ENCODE measurements at regions not wholly inside any gene's neighbourhood (a gene's known extent, or its start where the extent isn't known, plus 50 kb on each side); places are given as distances from the start of the nearest gene placed in this dataset.

DNA sequence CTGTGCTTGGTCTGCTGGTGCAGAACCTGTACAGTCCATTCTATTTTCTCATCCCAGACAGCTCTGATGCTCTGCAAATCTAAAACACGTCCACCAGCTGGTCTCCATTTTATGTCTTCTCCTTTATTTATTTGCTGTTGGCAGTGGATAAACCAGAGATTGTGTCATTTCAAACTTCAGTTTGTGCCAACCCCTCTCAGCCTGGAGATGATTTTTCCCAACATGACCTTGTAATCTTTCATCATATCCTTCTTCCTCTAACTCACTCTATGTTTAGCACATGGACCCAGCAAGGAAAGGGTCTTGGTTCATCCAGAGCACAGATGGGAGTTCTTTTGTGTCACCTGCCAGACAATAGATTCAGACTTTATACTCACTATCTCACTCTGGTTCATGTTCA, 273.2 kb downstream of the MTX2 start:
- Histone ChIP-seq H3K4me3 (ENCODE audit: low read depth, low read length) (no peak overlapping the region), H3K36me3 (ENCODE audit: control insufficient read depth, insufficient read depth, low read length) (no peaks in the 10 kb centered on the region), H3K4me1 (no peaks in the 10 kb centered on the region), H3K9me3 (no peaks in the 10 kb centered on the region), H3K27me3 (replicated peaks; ENCODE audit: control insufficient read depth, insufficient read depth, low read length) (no peaks in the 10 kb centered on the region)
- ChIA-PET POLR2A (no interaction called here), CTCF (no interaction called here)
- no peaks in the 10 kb centered on the region for H3K4me1 Mint-ChIP-seq (ENCODE audit: low read depth, unreplicated experiment)
- H3K9me3 Mint-ChIP-seq (ENCODE audit: unreplicated experiment) = no peaks in the 10 kb centered on the region
- intact Hi-C loops (cut with micrococcal nuclease; ENCODE audit: unreplicated experiment) = no loop called here
- peaks cover 8% of the 10 kb centered on the region for H3K27me3 Mint-ChIP-seq (ENCODE audit: insufficient read depth, unreplicated experiment)
- H3K27ac Mint-ChIP-seq (ENCODE audit: unreplicated experiment) = no peak overlapping the region
- no peak overlapping the region for H3K4me3 Mint-ChIP-seq (ENCODE audit: unreplicated experiment)
- DNase-seq = no peak
- BruUV-seq (replicated peaks) = no TSS peak
- no peaks in the 10 kb centered on the region for H3K36me3 Mint-ChIP-seq (ENCODE audit: insufficient read depth, unreplicated experiment)
- TF ChIP-seq, protein P1, sequence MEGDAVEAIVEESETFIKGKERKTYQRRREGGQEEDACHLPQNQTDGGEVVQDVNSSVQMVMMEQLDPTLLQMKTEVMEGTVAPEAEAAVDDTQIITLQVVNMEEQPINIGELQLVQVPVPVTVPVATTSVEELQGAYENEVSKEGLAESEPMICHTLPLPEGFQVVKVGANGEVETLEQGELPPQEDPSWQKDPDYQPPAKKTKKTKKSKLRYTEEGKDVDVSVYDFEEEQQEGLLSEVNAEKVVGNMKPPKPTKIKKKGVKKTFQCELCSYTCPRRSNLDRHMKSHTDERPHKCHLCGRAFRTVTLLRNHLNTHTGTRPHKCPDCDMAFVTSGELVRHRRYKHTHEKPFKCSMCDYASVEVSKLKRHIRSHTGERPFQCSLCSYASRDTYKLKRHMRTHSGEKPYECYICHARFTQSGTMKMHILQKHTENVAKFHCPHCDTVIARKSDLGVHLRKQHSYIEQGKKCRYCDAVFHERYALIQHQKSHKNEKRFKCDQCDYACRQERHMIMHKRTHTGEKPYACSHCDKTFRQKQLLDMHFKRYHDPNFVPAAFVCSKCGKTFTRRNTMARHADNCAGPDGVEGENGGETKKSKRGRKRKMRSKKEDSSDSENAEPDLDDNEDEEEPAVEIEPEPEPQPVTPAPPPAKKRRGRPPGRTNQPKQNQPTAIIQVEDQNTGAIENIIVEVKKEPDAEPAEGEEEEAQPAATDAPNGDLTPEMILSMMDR (IDR thresholded peaks at IDR 0.05; ENCODE audit: insufficient read depth in 1 of 2, low read depth in 1 of 2, low read length in 1 of 2, severe bottlenecking in 1 of 2, unreplicated experiment in 1 of 2) = no peak

GRCh38 chr2:176544557-176544956, 275.3 kb downstream of the MTX2 start:
- CTCF ChIA-PET = no interaction called here
- no peaks in the 10 kb centered on the region for H3K36me3 ChIP-seq (ENCODE audit: control insufficient read depth, insufficient read depth, low read length)
- H3K27me3 ChIP-seq (replicated peaks; ENCODE audit: control insufficient read depth, insufficient read depth, low read length) = no peaks in the 10 kb centered on the region
- no peaks in the 10 kb centered on the region for H3K4me1 ChIP-seq
- H3K9me3 Mint-ChIP-seq (ENCODE audit: unreplicated experiment) = no peaks in the 10 kb centered on the region
- no peak overlapping the region for H3K4me3 Mint-ChIP-seq (ENCODE audit: unreplicated experiment)
- no TSS peak for BruUV-seq (replicated peaks)
- H3K27ac Mint-ChIP-seq (ENCODE audit: unreplicated experiment) = no peak overlapping the region
- H3K4me1 Mint-ChIP-seq (ENCODE audit: low read depth, unreplicated experiment) = no peaks in the 10 kb centered on the region
- H3K36me3 Mint-ChIP-seq (ENCODE audit: insufficient read depth, unreplicated experiment) = no peaks in the 10 kb centered on the region
- intact Hi-C loops (cut with micrococcal nuclease; ENCODE audit: unreplicated experiment) = no loop called here
- H3K9me3 ChIP-seq = no peaks in the 10 kb centered on the region
- TF ChIP-seq, protein P1 (IDR thresholded peaks at IDR 0.05; ENCODE audit: insufficient read depth in 1 of 2, low read depth in 1 of 2, low read length in 1 of 2, severe bottlenecking in 1 of 2, unreplicated experiment in 1 of 2) = no peak
- H3K27me3 Mint-ChIP-seq (ENCODE audit: insufficient read depth, unreplicated experiment) = peaks cover 6% of the 10 kb centered on the region
- H3K4me3 ChIP-seq (ENCODE audit: low read depth, low read length) = no peak overlapping the region
- POLR2A ChIA-PET = no interaction called here
- no peak for DNase-seq

DNA sequence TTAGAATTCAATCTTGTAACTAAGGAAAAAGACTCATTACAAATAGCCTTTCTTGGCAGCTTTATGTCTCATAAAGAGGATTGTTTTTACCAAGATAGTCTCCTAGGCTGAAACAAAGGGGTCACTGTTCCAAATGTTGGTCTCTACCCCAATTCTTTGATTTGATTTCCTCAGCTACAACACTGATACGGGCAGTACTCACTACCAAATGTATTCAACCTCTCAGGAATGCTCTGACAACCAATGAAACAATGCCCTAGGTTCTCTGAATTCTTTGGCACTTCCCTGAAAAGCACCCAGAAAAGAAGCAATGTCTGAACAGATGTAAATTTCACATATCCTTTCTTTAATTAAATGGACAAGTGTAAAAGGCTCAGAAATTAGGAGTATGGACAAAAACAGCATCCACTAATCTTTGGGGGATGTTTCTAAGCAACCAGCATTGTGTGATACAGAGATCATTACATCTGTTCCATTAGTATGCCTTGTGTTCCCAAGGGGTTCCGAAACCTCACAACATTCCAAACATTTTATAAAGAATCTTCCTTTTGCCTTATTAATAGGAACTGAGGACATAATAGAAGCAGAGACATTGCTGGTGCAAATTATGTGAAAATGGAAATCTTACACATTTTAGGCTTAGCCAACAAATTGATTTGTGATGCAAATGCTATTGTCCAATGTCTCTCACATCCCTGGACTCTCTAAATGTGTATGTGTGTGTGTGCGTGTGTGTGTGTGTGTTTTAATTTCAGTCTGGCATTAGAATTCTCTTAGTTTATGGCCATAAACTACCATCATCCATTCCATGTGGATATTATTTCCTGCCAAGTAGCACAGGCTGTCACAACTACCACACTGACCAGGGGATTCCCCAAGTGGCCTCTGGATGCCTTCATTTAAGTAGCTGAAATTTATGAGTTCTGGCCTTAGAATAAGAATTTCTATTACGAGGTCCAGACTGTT, 276.0 kb downstream of the MTX2 start:
- Mint-ChIP-seq H3K4me3 (ENCODE audit: unreplicated experiment) (no peak overlapping the region), H3K27me3 (ENCODE audit: insufficient read depth, unreplicated experiment) (peaks cover 6% of the 10 kb centered on the region), H3K27ac (ENCODE audit: unreplicated experiment) (no peak overlapping the region), H3K36me3 (ENCODE audit: insufficient read depth, unreplicated experiment) (no peaks in the 10 kb centered on the region), H3K4me1 (ENCODE audit: low read depth, unreplicated experiment) (no peaks in the 10 kb centered on the region), H3K9me3 (ENCODE audit: unreplicated experiment) (no peaks in the 10 kb centered on the region)
- TF ChIP-seq, protein P1 (IDR thresholded peaks at IDR 0.05; ENCODE audit: insufficient read depth in 1 of 2, low read depth in 1 of 2, low read length in 1 of 2, severe bottlenecking in 1 of 2, unreplicated experiment in 1 of 2) = no peak
- Histone ChIP-seq H3K9me3 (no peaks in the 10 kb centered on the region), H3K4me1 (no peaks in the 10 kb centered on the region), H3K4me3 (ENCODE audit: low read depth, low read length) (no peak overlapping the region), H3K36me3 (ENCODE audit: control insufficient read depth, insufficient read depth, low read length) (no peaks in the 10 kb centered on the region), H3K27me3 (replicated peaks; ENCODE audit: control insufficient read depth, insufficient read depth, low read length) (no peaks in the 10 kb centered on the region)
- POLR2A ChIA-PET = no interaction called here
- DNase-seq = no peak
- intact Hi-C loops (cut with micrococcal nuclease; ENCODE audit: unreplicated experiment) = no loop called here
- no TSS peak for BruUV-seq (replicated peaks)
- CTCF ChIA-PET = no interaction called here

Data from Caco-2 (cell line).